ENCODE measurements at regions not wholly inside any gene's neighbourhood (a gene's known extent, or its start where the extent isn't known, plus 50 kb on each side); places are given as distances from the start of the nearest gene placed in this dataset.

DNA sequence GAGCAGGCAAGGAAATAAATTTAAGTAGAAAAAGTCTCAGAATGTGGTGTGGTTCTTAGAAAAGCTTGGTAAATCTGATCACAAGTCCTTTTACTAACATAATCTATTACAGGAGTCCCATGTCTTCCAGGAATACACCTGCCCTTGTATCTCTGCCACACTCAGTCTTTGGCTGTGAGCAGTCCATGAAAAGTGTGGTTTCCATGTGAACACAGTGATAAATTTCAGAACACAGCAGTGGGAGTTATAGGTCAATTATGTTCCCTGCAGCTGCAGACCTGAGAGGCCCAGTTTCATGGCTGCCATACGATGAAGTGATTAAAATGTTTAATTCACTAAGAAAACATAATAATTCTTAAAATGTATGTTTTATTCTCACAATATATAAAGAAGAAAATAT, 366.9 kb upstream of the STAC start:
- Histone ChIP-seq H3K27ac (no peak overlapping the region), H3K9me3 (no peaks in the 10 kb centered on the region), H3K27me3 (no peaks in the 10 kb centered on the region), H3K4me3 (no peak overlapping the region), H3K4me1 (no peaks in the 10 kb centered on the region), H3K36me3 (no peaks in the 10 kb centered on the region)
- intact Hi-C loops (cut with DNase I), result no loop called here
- TF ChIP-seq POLR2AphosphoS5 (IDR thresholded peaks at IDR 0.05; ENCODE audit: insufficient read depth in 1 of 2, low read depth in 1 of 2), result no peak
- TF ChIP-seq, protein P1, sequence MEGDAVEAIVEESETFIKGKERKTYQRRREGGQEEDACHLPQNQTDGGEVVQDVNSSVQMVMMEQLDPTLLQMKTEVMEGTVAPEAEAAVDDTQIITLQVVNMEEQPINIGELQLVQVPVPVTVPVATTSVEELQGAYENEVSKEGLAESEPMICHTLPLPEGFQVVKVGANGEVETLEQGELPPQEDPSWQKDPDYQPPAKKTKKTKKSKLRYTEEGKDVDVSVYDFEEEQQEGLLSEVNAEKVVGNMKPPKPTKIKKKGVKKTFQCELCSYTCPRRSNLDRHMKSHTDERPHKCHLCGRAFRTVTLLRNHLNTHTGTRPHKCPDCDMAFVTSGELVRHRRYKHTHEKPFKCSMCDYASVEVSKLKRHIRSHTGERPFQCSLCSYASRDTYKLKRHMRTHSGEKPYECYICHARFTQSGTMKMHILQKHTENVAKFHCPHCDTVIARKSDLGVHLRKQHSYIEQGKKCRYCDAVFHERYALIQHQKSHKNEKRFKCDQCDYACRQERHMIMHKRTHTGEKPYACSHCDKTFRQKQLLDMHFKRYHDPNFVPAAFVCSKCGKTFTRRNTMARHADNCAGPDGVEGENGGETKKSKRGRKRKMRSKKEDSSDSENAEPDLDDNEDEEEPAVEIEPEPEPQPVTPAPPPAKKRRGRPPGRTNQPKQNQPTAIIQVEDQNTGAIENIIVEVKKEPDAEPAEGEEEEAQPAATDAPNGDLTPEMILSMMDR (IDR thresholded peaks at IDR 0.05), result no peak
- no peak for TF ChIP-seq POLR2A (IDR thresholded peaks at IDR 0.05)
- no peak for DNase-seq (ENCODE audit: extremely low spot score in 2 of 2)

DNA sequence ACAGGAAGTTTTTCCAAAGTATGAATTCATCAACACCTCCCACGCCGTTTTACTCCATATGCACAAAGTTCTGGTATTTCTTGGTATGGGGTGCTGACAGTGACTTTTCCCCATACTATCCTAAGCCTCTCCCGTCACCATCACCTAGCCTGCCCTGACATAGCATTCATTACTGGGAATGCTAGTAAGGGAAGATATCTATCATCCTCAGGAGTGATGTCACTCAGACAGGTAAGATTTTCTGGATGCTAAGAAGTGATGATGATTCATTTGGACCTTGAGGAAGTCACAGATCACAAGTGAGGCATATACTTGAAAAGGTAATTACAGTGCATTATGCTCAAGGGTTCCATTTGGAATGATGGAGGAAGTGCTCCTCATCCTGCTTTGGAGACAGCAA, 355.1 kb upstream of the STAC start:
- H3K27me3 ChIP-seq, result no peaks in the 10 kb centered on the region
- H3K9me3 ChIP-seq, result no peaks in the 10 kb centered on the region
- H3K27ac ChIP-seq, result no peak overlapping the region
- TF ChIP-seq, protein P1 (IDR thresholded peaks at IDR 0.05), result no peak
- TF ChIP-seq POLR2A (IDR thresholded peaks at IDR 0.05), result no peak
- no peak for TF ChIP-seq POLR2AphosphoS5 (IDR thresholded peaks at IDR 0.05; ENCODE audit: insufficient read depth in 1 of 2, low read depth in 1 of 2)
- H3K4me3 ChIP-seq, result no peak overlapping the region
- no peak for DNase-seq (ENCODE audit: extremely low spot score in 2 of 2)
- intact Hi-C loops (cut with DNase I), result no loop called here
- no peaks in the 10 kb centered on the region for H3K4me1 ChIP-seq
- no peaks in the 10 kb centered on the region for H3K36me3 ChIP-seq

DNA sequence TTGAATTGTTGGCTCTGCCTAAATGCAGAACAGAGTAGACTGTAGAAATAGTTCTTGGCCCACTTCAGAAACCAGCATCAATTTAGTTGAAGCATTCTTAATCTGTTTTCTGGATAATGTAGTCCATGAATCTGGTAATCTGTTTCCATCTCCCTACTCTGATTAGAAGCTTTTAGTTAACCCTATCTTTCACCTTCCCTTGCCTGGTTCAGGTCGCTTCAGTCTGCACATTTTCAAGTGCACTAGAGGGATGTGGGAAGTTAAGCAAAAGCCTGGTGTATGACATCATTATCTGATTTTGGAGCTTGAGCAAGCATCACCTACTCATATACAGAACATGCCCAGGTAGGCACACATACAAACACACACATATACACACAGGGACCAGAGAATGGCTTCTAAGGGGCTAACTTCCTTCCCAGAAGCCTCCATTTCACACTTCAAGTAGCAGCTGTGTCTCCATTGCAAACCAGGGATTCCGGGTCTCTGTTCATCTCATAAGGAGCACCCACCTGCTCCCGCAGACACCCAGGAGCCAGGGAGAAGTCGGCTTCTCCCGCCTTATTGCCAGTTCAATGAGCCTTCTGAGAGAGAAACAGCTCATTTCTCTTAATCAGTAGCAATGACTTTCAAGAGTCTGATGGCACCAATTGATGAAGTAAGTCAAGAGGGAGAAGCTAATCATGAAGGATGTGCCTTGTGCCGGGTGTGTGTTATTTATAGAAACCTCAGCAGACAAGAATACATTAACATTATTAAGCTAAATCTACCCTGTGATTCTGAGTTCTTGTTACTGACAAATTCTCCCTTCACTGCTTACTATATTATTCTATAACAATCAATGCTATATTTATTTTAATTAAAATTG, 347.9 kb upstream of the STAC start:
- H3K4me3 ChIP-seq, result no peak overlapping the region
- peaks cover 3% of the 10 kb centered on the region for H3K9me3 ChIP-seq
- no peak for DNase-seq (ENCODE audit: extremely low spot score in 2 of 2)
- no peaks in the 10 kb centered on the region for H3K27me3 ChIP-seq
- intact Hi-C loops (cut with DNase I), result no loop called here
- H3K4me1 ChIP-seq, result no peaks in the 10 kb centered on the region
- no peaks in the 10 kb centered on the region for H3K36me3 ChIP-seq
- TF ChIP-seq POLR2AphosphoS5 (IDR thresholded peaks at IDR 0.05; ENCODE audit: insufficient read depth in 1 of 2, low read depth in 1 of 2) (no peak), POLR2A (IDR thresholded peaks at IDR 0.05) (no peak)
- TF ChIP-seq, protein P1 (IDR thresholded peaks at IDR 0.05), result no peak
- H3K27ac ChIP-seq, result no peak overlapping the region

DNA sequence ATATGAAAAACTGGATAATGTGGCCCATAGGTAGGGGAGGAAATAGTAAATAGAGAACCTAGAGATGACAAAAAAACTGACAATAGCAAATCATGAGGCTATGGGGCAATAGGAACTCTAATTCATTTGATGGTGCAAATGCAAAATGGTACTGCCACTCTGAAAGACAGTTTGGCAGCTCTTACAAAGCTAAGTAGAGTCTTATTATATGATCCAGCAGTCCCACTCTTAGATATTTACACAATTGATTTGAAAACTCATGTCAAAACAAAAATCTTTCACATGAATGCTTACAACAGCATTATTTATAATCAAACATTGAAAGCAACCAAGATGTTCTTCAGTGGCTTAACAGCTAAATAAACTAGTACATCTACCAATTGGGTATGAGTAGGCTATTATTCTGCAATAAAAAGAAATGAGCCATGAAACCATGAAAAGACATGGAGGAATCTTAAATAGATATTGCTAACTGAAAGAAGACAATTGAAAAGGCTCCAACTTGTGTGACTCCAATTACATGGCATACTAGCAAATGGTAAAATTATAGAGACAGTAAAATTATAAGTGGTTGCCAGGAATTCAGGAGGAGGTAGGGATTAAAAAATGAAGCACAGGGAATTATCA, 321.8 kb upstream of the STAC start:
- no peak overlapping the region for H3K27ac ChIP-seq
- intact Hi-C loops (cut with DNase I), result no loop called here
- H3K27me3 ChIP-seq, result no peaks in the 10 kb centered on the region
- H3K9me3 ChIP-seq, result no peaks in the 10 kb centered on the region
- no peak for DNase-seq (ENCODE audit: extremely low spot score in 2 of 2)
- no peak for TF ChIP-seq POLR2AphosphoS5 (IDR thresholded peaks at IDR 0.05; ENCODE audit: insufficient read depth in 1 of 2, low read depth in 1 of 2)
- TF ChIP-seq POLR2A (IDR thresholded peaks at IDR 0.05), result no peak
- TF ChIP-seq, protein P1 (IDR thresholded peaks at IDR 0.05), result no peak
- H3K4me1 ChIP-seq, result no peaks in the 10 kb centered on the region
- no peaks in the 10 kb centered on the region for H3K36me3 ChIP-seq
- H3K4me3 ChIP-seq, result no peak overlapping the region

DNA sequence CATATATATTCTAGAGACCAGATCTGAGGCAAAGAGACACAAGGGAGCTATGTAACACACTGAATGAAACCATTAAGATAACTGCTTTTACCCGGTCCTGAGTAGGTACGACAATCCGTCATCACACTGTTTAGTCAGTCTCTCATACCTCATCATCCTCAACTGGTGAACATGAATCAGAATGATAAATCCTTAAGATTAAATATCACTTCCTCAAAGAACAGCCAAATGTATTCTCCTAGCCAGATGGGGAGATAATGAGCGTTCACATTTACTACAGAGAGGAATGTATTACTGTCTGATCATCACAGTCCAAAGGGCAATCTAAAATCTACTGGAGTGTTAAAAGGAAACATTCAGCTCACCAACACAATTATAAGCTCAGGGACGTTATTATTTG, 319.4 kb upstream of the STAC start:
- intact Hi-C loops (cut with DNase I), result no loop called here
- H3K27me3 ChIP-seq, result no peaks in the 10 kb centered on the region
- H3K4me3 ChIP-seq, result no peak overlapping the region
- no peaks in the 10 kb centered on the region for H3K36me3 ChIP-seq
- no peak overlapping the region for H3K27ac ChIP-seq
- no peaks in the 10 kb centered on the region for H3K9me3 ChIP-seq
- no peak for DNase-seq (ENCODE audit: extremely low spot score in 2 of 2)
- no peaks in the 10 kb centered on the region for H3K4me1 ChIP-seq
- TF ChIP-seq POLR2A (IDR thresholded peaks at IDR 0.05) (no peak), POLR2AphosphoS5 (IDR thresholded peaks at IDR 0.05; ENCODE audit: insufficient read depth in 1 of 2, low read depth in 1 of 2) (no peak)
- TF ChIP-seq, protein P1 (IDR thresholded peaks at IDR 0.05), result no peak

Measured in vagina (tissue), 2 donors.